Activated B cell treated with CpG ODN at 0.5 μM for 24 hours (primary cell): ENCODE measurements at regions not wholly inside any gene's neighbourhood (a gene's known extent, or its start where the extent isn't known, plus 50 kb on each side); places are given as distances from the start of the nearest gene placed in this dataset.

ENCODE experiments used
- ATAC-seq: fragments of 200-7000 bp; cut with Tn5 transposase; one replicate; pipeline ENCODE4 v1.10.0; 2021; ENCODE audit warnings: low read depth, mild to moderate bottlenecking, moderate library complexity
- CTCF ChIA-PET: fragments of 350-600 bp; sonication (Branson Sonifier 250); formaldehyde crosslinking; loops from one replicate; lab custom pipeline; 2021; ENCODE audit warnings: antibody characterized with exemption; lab: Charles Lee
- POLR2A ChIA-PET: fragments of 350-600 bp; sonication (Branson Sonifier 250); formaldehyde crosslinking; loops from one replicate; lab custom pipeline; 2021; ENCODE audit warnings: antibody characterized with exemption; lab: Charles Lee
- DNase-seq: peaks from one replicate; pipeline ENCODE4 v3.0.0; 2022
- H3K27ac Mint-ChIP-seq: one replicate; pipeline ENCODE4 v1.8.0; 2020; ENCODE audit warnings: mixed read lengths
- H3K27me3 Mint-ChIP-seq: one replicate; pipeline ENCODE4 v1.8.0; 2021; ENCODE audit warnings: mixed read lengths
- H3K36me3 Mint-ChIP-seq: one replicate; pipeline ENCODE4 v1.8.0; 2021; ENCODE audit warnings: low read depth, mixed read lengths
- H3K4me1 Mint-ChIP-seq: one replicate; pipeline ENCODE4 v1.8.0; 2021; ENCODE audit warnings: mixed read lengths
- H3K4me3 Mint-ChIP-seq: one replicate; pipeline ENCODE4 v1.8.0; 2020; ENCODE audit warnings: mild to moderate bottlenecking, mixed read lengths
- H3K9me3 Mint-ChIP-seq: one replicate; pipeline ENCODE4 v1.8.0; 2020; ENCODE audit warnings: mixed read lengths
- CTCF ChIP-seq: fragments of 200-600 bp; IDR thresholded peaks from one replicate; pipeline ENCODE4 v1.8.0; 2022; ENCODE audit warnings: antibody characterized with exemption, mild to moderate bottlenecking
- intact Hi-C: fragments of 100-400 bp; cut with micrococcal nuclease; formaldehyde crosslinking; loops from one replicate; pipeline ENCODE4 v1.15.1; 2024

DNA sequence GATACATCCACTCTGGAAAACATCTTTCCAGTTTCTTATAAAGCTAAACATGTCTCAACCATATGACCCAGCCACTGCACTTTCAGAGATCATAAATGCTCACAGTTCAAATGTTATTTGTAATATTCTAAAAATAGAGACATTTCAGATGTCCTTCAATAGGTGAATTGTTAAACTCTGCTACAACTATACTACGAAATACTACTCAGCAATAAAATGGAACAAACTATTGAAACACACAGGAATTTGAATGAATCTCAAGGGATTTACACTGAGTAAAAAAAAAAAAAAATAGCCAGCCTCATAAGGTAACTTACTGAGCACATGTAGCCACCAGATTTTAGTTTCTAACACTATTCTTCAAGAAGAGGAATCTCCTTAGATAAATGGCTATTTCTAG is 253.9 kb downstream of the PCDH18 start:
- no peak for ATAC-seq
- no peak for DNase-seq
- intact Hi-C loops = no loop called here
- no peak for TF ChIP-seq CTCF
- ChIA-PET CTCF (no interaction called here), POLR2A (no interaction called here)
- Mint-ChIP-seq H3K9me3 (peaks cover 2% of the 10 kb centered on the region), H3K36me3 (no peaks in the 10 kb centered on the region), H3K4me1 (no peaks in the 10 kb centered on the region), H3K27me3 (no peaks in the 10 kb centered on the region), H3K27ac (no peak overlapping the region), H3K4me3 (no peak overlapping the region)

DNA sequence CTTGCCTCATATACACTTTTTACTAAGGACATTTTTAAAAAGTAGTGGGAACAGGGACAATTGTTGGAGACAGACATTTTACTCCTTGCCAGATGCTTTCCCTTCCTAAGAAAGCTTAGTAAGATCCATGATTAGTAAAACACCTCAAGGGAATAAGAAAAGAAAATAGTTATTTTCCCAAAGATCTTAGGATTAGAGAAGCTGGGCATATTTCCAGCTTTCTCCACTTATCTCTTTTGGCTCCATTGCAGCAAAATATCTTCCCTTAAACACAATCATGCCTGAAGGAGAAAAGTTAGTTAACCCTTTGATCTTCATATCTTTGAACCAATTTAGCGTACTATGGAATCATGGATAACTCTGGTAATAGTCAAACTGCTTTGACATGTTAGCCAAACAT is 257.9 kb downstream of the PCDH18 start:
- no peaks in the 10 kb centered on the region for H3K4me1 Mint-ChIP-seq
- ATAC-seq (no peak), DNase-seq (no peak)
- H3K36me3 Mint-ChIP-seq = no peaks in the 10 kb centered on the region
- H3K9me3 Mint-ChIP-seq = peaks cover 3% of the 10 kb centered on the region
- no peak overlapping the region for H3K27ac Mint-ChIP-seq
- intact Hi-C loops = no loop called here
- ChIA-PET POLR2A (no interaction called here), CTCF (no interaction called here)
- no peak for TF ChIP-seq CTCF
- no peak overlapping the region for H3K4me3 Mint-ChIP-seq
- H3K27me3 Mint-ChIP-seq = no peaks in the 10 kb centered on the region

GRCh38 chr4:137267024-137267423 is 265.3 kb downstream of the PCDH18 start:
- ChIA-PET POLR2A (no interaction called here), CTCF (no interaction called here)
- ATAC-seq (no peak), DNase-seq (no peak)
- Mint-ChIP-seq H3K27me3 (no peaks in the 10 kb centered on the region), H3K27ac (no peak overlapping the region), H3K36me3 (no peaks in the 10 kb centered on the region), H3K4me3 (no peak overlapping the region), H3K9me3 (peaks cover 2% of the 10 kb centered on the region), H3K4me1 (no peaks in the 10 kb centered on the region)
- no peak for TF ChIP-seq CTCF
- intact Hi-C loops = no loop called here

- Mint-ChIP-seq H3K36me3 (no peaks in the 10 kb centered on the region), H3K27me3 (no peaks in the 10 kb centered on the region), H3K9me3 (peaks cover 2% of the 10 kb centered on the region), H3K4me1 (no peaks in the 10 kb centered on the region), H3K27ac (no peak overlapping the region), H3K4me3 (no peak overlapping the region)
- ATAC-seq = no peak
- TF ChIP-seq CTCF = no peak
- ChIA-PET POLR2A (no interaction called here), CTCF (no interaction called here)
- no peak for DNase-seq
- intact Hi-C loops = no loop called here
Measured at GRCh38 chr4:137266511-137266910, 265.8 kb downstream of the PCDH18 start.

GRCh38 chr4:137263206-137263605 is 269.1 kb downstream of the PCDH18 start:
- H3K4me1 Mint-ChIP-seq = no peaks in the 10 kb centered on the region
- H3K9me3 Mint-ChIP-seq = no peaks in the 10 kb centered on the region
- intact Hi-C loops = no loop called here
- TF ChIP-seq CTCF = no peak
- CTCF ChIA-PET = no interaction called here
- ATAC-seq (no peak), DNase-seq (no peak)
- H3K36me3 Mint-ChIP-seq = no peaks in the 10 kb centered on the region
- no peaks in the 10 kb centered on the region for H3K27me3 Mint-ChIP-seq
- H3K4me3 Mint-ChIP-seq = no peak overlapping the region
- POLR2A ChIA-PET = no interaction called here
- no peak overlapping the region for H3K27ac Mint-ChIP-seq
